Neutrophil (primary cell): ENCODE measurements at regions not wholly inside any gene's neighbourhood (a gene's known extent, or its start where the extent isn't known, plus 50 kb on each side); places are given as distances from the start of the nearest gene placed in this dataset.

Experiments
- H3K27ac ChIP-seq: fragments of 200-600 bp; sonication (generic); 2 replicates; pipeline ENCODE4 v1.5.1; 2016; ENCODE audit warnings: mild to moderate bottlenecking, moderate library complexity
- H3K27me3 ChIP-seq: fragments of 200-600 bp; sonication (generic); 2 replicates; pipeline ENCODE4 v1.6.0; 2016; ENCODE audit warnings: mild to moderate bottlenecking
- H3K36me3 ChIP-seq: fragments of 200-600 bp; sonication (generic); 2 replicates; pipeline ENCODE4 v1.5.1; 2017
- H3K4me1 ChIP-seq, 2 experiments: fragments of 200-600 bp in 1 of 2; sonication (generic) in 1 of 2; 1 replicate in 1 of 2; 2 replicates in 1 of 2; pipeline versions ENCODE4 v1.5.1 to v1.6.1; 2013 to 2016; ENCODE audit warnings: low read depth in 1 of 2, low read length in 1 of 2, mild to moderate bottlenecking in 1 of 2, moderate library complexity in 1 of 2; ENCODE audit not compliant: control insufficient read depth in 1 of 2, insufficient read depth in 1 of 2
- H3K4me3 ChIP-seq, 2 experiments: fragments of 200-600 bp in 1 of 2; sonication (generic) in 1 of 2; 1 replicate in 1 of 2; 2 replicates in 1 of 2; pipeline ENCODE4 v1.5.1; 2013 to 2016; ENCODE audit warnings: low read depth in 1 of 2, low read length in 1 of 2, mild to moderate bottlenecking in 1 of 2, moderate library complexity in 1 of 2
- H3K9me3 ChIP-seq: fragments of 200-600 bp; sonication (generic); 2 replicates; pipeline ENCODE4 v1.5.1; 2016
- TF ChIP-seq, protein P1 (sequence below): fragments of 200-600 bp; sonication (generic); IDR thresholded peaks from 2 replicates; pipeline ENCODE4 v1.5.1; 2016; ENCODE audit warnings: antibody characterized with exemption

- Histone ChIP-seq H3K27ac (no peak overlapping the region), H3K4me1 (no peaks in the 10 kb centered on the region), H3K27me3 (no peaks in the 10 kb centered on the region), H3K4me3 (no peak overlapping the region), H3K9me3 (no peaks in the 10 kb centered on the region), H3K36me3 (no peaks in the 10 kb centered on the region)
- TF ChIP-seq, protein P1, sequence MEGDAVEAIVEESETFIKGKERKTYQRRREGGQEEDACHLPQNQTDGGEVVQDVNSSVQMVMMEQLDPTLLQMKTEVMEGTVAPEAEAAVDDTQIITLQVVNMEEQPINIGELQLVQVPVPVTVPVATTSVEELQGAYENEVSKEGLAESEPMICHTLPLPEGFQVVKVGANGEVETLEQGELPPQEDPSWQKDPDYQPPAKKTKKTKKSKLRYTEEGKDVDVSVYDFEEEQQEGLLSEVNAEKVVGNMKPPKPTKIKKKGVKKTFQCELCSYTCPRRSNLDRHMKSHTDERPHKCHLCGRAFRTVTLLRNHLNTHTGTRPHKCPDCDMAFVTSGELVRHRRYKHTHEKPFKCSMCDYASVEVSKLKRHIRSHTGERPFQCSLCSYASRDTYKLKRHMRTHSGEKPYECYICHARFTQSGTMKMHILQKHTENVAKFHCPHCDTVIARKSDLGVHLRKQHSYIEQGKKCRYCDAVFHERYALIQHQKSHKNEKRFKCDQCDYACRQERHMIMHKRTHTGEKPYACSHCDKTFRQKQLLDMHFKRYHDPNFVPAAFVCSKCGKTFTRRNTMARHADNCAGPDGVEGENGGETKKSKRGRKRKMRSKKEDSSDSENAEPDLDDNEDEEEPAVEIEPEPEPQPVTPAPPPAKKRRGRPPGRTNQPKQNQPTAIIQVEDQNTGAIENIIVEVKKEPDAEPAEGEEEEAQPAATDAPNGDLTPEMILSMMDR, result no peak
These were observed 979.0 kb downstream of the TMTC2 start for GRCh38 chr12:83665634-83666218.

GRCh38 chr12:83664650-83665049 lies 977.9 kb downstream of the TMTC2 start:
- Histone ChIP-seq H3K27me3 (no peaks in the 10 kb centered on the region), H3K27ac (no peak overlapping the region), H3K36me3 (no peaks in the 10 kb centered on the region), H3K9me3 (no peaks in the 10 kb centered on the region), H3K4me3 (no peak overlapping the region), H3K4me1 (no peaks in the 10 kb centered on the region)
- TF ChIP-seq, protein P1, result no peak

DNA sequence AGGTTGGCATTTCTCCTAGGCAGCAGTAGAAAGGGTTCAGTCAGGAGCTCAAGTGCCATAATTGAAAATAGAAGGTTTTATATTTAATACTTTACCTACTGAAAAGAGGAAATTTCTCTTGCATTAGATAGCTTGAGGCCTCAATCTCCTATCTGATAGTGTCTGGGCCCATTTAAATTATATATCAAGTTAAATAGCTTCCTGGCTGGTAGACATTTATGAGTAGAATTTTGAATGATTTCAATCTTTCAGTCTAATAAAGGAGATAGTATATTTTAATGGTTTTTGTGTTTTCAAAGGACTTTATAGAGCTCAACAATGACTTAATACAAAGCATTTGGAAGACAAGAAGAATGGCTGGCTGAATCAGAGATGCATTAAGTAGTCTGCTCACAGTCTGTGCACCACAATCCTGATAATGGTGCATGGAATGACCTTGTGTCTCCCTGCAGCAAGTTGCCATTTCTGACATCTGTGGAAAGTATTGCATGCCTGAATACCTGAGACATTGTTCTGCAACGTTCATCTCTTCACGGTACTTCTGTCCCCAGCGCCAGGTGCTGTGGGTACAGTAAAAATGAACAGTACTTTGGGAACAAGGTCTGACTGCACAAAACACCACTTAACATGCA lies 974.1 kb downstream of the TMTC2 start:
- Histone ChIP-seq H3K27me3 (no peaks in the 10 kb centered on the region), H3K4me3 (no peak overlapping the region), H3K27ac (no peak overlapping the region), H3K4me1 (no peaks in the 10 kb centered on the region), H3K36me3 (no peaks in the 10 kb centered on the region), H3K9me3 (no peaks in the 10 kb centered on the region)
- TF ChIP-seq, protein P1, result no peak

DNA sequence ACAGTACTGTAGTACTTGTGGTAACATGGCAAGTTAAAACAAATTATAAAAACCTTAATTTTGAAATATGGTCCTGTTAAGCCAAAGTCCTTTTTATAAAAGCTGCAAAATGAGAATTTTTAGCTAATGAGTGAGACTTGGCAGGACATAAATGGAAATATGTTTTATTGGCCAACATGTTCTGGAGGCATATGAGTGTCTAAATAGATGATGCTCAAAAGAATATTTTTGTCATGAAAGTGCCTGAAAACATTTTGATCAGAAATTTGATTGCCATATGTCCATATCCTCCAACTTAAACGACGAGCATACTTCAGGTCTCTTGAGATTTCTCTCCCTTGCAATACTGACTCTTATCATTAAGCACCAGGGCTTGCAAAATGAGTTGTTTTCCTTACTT lies 972.6 kb downstream of the TMTC2 start:
- H3K27me3 ChIP-seq, result no peaks in the 10 kb centered on the region
- no peaks in the 10 kb centered on the region for H3K36me3 ChIP-seq
- no peak overlapping the region for H3K4me3 ChIP-seq
- no peak overlapping the region for H3K27ac ChIP-seq
- H3K4me1 ChIP-seq, result no peaks in the 10 kb centered on the region
- no peaks in the 10 kb centered on the region for H3K9me3 ChIP-seq
- TF ChIP-seq, protein P1, result no peak

DNA sequence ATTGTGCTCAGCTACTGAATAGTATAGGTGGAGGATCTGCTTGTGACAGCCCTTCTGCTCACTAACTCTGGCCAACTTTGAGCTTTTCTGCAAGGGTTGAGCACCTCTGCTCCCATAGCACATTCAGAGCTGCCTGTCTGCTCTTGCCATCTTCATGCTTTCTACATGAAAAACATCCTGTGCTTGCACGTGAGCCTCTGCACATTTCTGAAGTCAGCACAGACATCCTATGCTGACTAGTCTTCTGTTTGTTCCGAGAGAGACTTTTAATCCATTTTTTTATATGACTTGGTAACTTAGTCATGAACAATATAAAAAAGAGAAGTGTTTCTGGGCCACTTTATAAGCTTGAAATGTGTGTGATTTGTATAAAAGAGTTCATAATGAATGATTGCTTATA lies 969.3 kb downstream of the TMTC2 start:
- H3K36me3 ChIP-seq, result no peaks in the 10 kb centered on the region

More for the DNA sequence above, 969.3 kb downstream of the TMTC2 start:
- Histone ChIP-seq H3K27ac (no peak overlapping the region), H3K9me3 (no peaks in the 10 kb centered on the region), H3K4me3 (no peak overlapping the region), H3K27me3 (no peaks in the 10 kb centered on the region), H3K4me1 (no peaks in the 10 kb centered on the region)
- TF ChIP-seq, protein P1, result no peak
